ENCODE measurements at regions not wholly inside any gene's neighbourhood (a gene's known extent, or its start where the extent isn't known, plus 50 kb on each side); places are given as distances from the start of the nearest gene placed in this dataset.

DNA sequence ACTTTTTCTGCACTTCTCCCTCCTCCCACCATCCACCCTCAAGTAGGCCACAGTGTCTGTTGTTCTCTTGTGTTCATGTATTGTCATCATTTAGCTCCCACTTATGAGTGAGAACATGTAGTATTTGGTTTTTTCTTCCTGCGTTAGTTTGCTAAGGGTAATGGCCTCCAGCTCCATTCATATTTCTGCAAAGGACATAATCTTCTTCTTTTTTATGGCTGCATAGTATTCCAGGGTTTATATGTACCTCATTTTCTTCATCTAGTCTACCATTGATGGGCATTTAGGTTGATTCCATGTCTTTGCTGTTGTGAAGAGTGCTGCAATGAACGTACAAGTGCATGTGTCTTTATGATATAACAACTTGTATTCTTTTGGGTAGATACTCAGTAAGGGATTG, 230.4 kb downstream of the ARL4A start:
- TF ChIP-seq, protein P1, sequence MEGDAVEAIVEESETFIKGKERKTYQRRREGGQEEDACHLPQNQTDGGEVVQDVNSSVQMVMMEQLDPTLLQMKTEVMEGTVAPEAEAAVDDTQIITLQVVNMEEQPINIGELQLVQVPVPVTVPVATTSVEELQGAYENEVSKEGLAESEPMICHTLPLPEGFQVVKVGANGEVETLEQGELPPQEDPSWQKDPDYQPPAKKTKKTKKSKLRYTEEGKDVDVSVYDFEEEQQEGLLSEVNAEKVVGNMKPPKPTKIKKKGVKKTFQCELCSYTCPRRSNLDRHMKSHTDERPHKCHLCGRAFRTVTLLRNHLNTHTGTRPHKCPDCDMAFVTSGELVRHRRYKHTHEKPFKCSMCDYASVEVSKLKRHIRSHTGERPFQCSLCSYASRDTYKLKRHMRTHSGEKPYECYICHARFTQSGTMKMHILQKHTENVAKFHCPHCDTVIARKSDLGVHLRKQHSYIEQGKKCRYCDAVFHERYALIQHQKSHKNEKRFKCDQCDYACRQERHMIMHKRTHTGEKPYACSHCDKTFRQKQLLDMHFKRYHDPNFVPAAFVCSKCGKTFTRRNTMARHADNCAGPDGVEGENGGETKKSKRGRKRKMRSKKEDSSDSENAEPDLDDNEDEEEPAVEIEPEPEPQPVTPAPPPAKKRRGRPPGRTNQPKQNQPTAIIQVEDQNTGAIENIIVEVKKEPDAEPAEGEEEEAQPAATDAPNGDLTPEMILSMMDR (IDR thresholded peaks at IDR 0.05): no peak
- no peak for TF ChIP-seq ZFX (IDR thresholded peaks at IDR 0.05; ENCODE audit: borderline replicate concordance)

Data from 22Rv1 (cell line).